ENCODE measurements at regions not wholly inside any gene's neighbourhood (a gene's known extent, or its start where the extent isn't known, plus 50 kb on each side); places are given as distances from the start of the nearest gene placed in this dataset.

- FAIRE-seq (no peak), ATAC-seq (no peak), DNase-seq (ENCODE audit: low read depth in 1 of 2, low spot score in 1 of 2) (no peak)
- CTCF ChIA-PET: interaction anchor here (0.6 kb wide), 1 partner anchor 363 kb away, joined by 3 read pairs; no protein-coding TSS in a partner anchor
- Histone ChIP-seq H3K27ac (no peak overlapping the region), H3K4me1 (no peaks in the 10 kb centered on the region), H3K4me3 (no peak overlapping the region), H3K4me2 (no peak overlapping the region), H3K9me3 (no peaks in the 10 kb centered on the region)
- 56% methylated on average over 15 of the region's 15 CpGs for WGBS (ENCODE audit: missing lambda C conversion rate)
- no peak for TF ChIP-seq BCL3 (IDR thresholded peaks at IDR 0.05)
- TF ChIP-seq CBX2 (IDR thresholded peaks at IDR 0.05; ENCODE audit: borderline replicate concordance, low read depth): no peak
- no peak for TF ChIP-seq ZSCAN20 (CRISPR knock-in tag; IDR thresholded peaks at IDR 0.05)
- no peak for TF ChIP-seq JUN (IDR thresholded peaks at IDR 0.05)
- POLR2A ChIA-PET: no interaction called here
Measured at GRCh38 chr12:22765421-22766130, 140.6 kb downstream of the ETNK1 start.

DNA sequence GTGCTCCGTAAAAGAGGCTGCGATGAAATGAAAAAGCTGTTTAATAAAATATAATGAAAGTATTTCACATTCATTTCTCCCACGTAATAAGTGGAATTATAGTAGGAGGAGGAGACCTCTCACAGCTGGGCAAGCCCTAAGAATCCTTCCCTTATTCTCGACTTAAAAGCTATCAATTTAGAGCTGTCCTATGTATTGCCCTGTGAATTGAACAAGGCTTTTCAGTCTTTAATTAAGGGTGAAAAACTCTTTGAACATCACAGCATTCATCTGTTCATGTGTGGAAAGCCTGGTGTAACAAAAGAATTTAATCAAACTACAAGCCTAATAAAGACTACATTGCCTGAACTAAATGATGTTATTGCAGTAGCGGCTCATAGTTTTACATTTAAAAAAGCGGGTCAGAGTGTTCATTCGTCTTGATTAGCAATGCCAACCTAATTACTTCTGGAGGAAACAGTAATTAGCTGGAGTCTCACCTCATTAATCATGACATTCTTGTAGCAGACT is 142.0 kb downstream of the ETNK1 start:
- FAIRE-seq (no peak), ATAC-seq (no peak), DNase-seq (ENCODE audit: low read depth in 1 of 2, low spot score in 1 of 2) (no peak)
- 53% methylated on average over 7 of the region's 7 CpGs for WGBS (ENCODE audit: missing lambda C conversion rate)
- ChIA-PET POLR2A (no interaction called here), CTCF (no interaction called here)
- no peaks in the 10 kb centered on the region for H3K9me3 ChIP-seq
- no peaks in the 10 kb centered on the region for H3K4me1 ChIP-seq
- no peak overlapping the region for H3K4me3 ChIP-seq
- TF ChIP-seq ZSCAN20 (CRISPR knock-in tag; IDR thresholded peaks at IDR 0.05) (no peak), EHF (CRISPR knock-in tag; IDR thresholded peaks at IDR 0.05) (no peak), POLR2AphosphoS2 (conservative IDR thresholded peaks at IDR 0.05; ENCODE audit: low read length) (no peak), NPAS2 (CRISPR knock-in tag; IDR thresholded peaks at IDR 0.05; ENCODE audit: borderline replicate concordance) (no peak), NR3C1 (IDR thresholded peaks at IDR 0.05) (no peak)
- no peak overlapping the region for H3K4me2 ChIP-seq
- no peak overlapping the region for H3K27ac ChIP-seq

- ChIA-PET POLR2A (no interaction called here), CTCF (no interaction called here)
- no peak for TF ChIP-seq ZSCAN20 (CRISPR knock-in tag; IDR thresholded peaks at IDR 0.05)
- 21% methylated on average over 3 of the region's 3 CpGs for WGBS (ENCODE audit: missing lambda C conversion rate)
- Histone ChIP-seq H3K4me3 (no peak overlapping the region), H3K27ac (no peak overlapping the region), H3K4me1 (no peaks in the 10 kb centered on the region), H3K4me2 (no peak overlapping the region), H3K9me3 (no peaks in the 10 kb centered on the region)
- FAIRE-seq: no peak
- no peak; a peak in 1 of 6 replicates for ATAC-seq
- no peak for DNase-seq (ENCODE audit: low read depth in 1 of 2, low spot score in 1 of 2)
Measured at GRCh38 chr12:22781339-22781738, 156.4 kb downstream of the ETNK1 start.

- H3K4me1 ChIP-seq: no peaks in the 10 kb centered on the region
- H3K4me2 ChIP-seq: no peak overlapping the region
- no peak for TF ChIP-seq FOSL2 (IDR thresholded peaks at IDR 0.05)
- TF ChIP-seq FOSL2 (CRISPR knock-in tag; IDR thresholded peaks at IDR 0.05): no peak
- TF ChIP-seq TFCP2L1 (CRISPR knock-in tag; IDR thresholded peaks at IDR 0.05): no peak
- TF ChIP-seq CEBPB (IDR thresholded peaks at IDR 0.05): no peak
- no peak for TF ChIP-seq NFE2L2 (conservative IDR thresholded peaks at IDR 0.05; ENCODE audit: low read length)
- TF ChIP-seq ESRRA (IDR thresholded peaks at IDR 0.05; ENCODE audit: borderline replicate concordance, low read length): no peak
- TF ChIP-seq HOXB5 (CRISPR knock-in tag; IDR thresholded peaks at IDR 0.05): no peak
- no peak for TF ChIP-seq GATA3 (IDR thresholded peaks at IDR 0.05; ENCODE audit: borderline replicate concordance)
- TF ChIP-seq POLR2A (IDR thresholded peaks at IDR 0.05; ENCODE audit: low read length): no peak
- TF ChIP-seq BCL3 (IDR thresholded peaks at IDR 0.05): no peak
- no peak for TF ChIP-seq ZFP36 (IDR thresholded peaks at IDR 0.05; ENCODE audit: borderline replicate concordance, partially characterized antibody)
- no peak for TF ChIP-seq ZC3H11A (IDR thresholded peaks at IDR 0.05)
- ChIA-PET POLR2A (no interaction called here), CTCF (no interaction called here)
- no peak overlapping the region for H3K27ac ChIP-seq
- WGBS (ENCODE audit: missing lambda C conversion rate): 41% methylated on average over 7 of the region's 7 CpGs
- H3K9me3 ChIP-seq: no peaks in the 10 kb centered on the region
- no peak overlapping the region for H3K4me3 ChIP-seq
- ATAC-seq (no peak), FAIRE-seq (no peak), DNase-seq (ENCODE audit: low read depth in 1 of 2, low spot score in 1 of 2) (no peak)
Measured at GRCh38 chr12:22787557-22787956, 162.6 kb downstream of the ETNK1 start.

All from A549 (cell line).